Memory B cell (primary cell): ENCODE measurements at regions not wholly inside any gene's neighbourhood (a gene's known extent, or its start where the extent isn't known, plus 50 kb on each side); places are given as distances from the start of the nearest gene placed in this dataset.

Experiments
- ATAC-seq: fragments of 150-1000 bp; cut with Tn5 transposase; 2 replicates; pipeline ENCODE4 v1.10.0; 2021; ENCODE audit warnings: low read depth, mild to moderate bottlenecking, moderate library complexity
- DNase-seq, 2 donors: peaks; one replicate each; pipeline ENCODE4 v3.0.0; 2022; ENCODE audit warnings: low spot score in 2 of 2
- H3K27ac Mint-ChIP-seq: one replicate; pipeline ENCODE4 v1.8.0; 2022; ENCODE audit warnings: mild to moderate bottlenecking, moderate library complexity, mixed read lengths
- H3K27me3 Mint-ChIP-seq: one replicate; pipeline ENCODE4 v1.8.0; 2022; ENCODE audit warnings: mixed read lengths
- H3K36me3 Mint-ChIP-seq: one replicate; pipeline ENCODE4 v1.8.0; 2022; ENCODE audit warnings: mild to moderate bottlenecking, mixed read lengths
- H3K4me1 Mint-ChIP-seq: one replicate; pipeline ENCODE4 v1.8.0; 2022; ENCODE audit warnings: mixed read lengths
- H3K4me3 Mint-ChIP-seq: one replicate; pipeline ENCODE4 v1.8.0; 2022; ENCODE audit warnings: mild to moderate bottlenecking, moderate library complexity, mixed read lengths
- H3K9me3 Mint-ChIP-seq: one replicate; pipeline ENCODE4 v1.8.0; 2022; ENCODE audit warnings: mixed read lengths

DNA sequence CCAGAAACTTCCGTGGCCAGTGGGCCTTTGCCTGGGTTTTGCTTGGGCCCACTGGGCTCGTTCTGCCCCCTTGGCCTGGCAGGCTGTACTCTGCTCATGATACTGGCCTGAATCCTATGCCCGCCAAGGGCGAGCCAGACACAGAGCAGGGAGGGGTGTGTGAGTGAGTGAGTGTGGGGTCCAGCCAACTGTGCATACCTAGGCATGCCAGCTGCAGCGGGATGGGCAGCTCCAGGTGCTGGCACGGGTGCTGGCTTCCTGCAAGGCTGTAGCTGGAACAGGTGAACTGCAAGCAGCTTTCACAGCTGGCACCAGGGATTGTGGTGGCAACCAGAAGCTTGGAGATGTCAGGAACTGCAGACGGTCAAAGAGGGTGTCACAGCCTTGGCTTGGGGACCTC, 1276.4 kb downstream of the SLC16A7 start:
- Mint-ChIP-seq H3K27me3 (no peaks in the 10 kb centered on the region), H3K27ac (no peak overlapping the region), H3K4me1 (no peaks in the 10 kb centered on the region), H3K9me3 (peaks cover 5% of the 10 kb centered on the region), H3K36me3 (no peaks in the 10 kb centered on the region), H3K4me3 (no peak overlapping the region)
- DNase-seq: no peak
- ATAC-seq: no peak

DNA sequence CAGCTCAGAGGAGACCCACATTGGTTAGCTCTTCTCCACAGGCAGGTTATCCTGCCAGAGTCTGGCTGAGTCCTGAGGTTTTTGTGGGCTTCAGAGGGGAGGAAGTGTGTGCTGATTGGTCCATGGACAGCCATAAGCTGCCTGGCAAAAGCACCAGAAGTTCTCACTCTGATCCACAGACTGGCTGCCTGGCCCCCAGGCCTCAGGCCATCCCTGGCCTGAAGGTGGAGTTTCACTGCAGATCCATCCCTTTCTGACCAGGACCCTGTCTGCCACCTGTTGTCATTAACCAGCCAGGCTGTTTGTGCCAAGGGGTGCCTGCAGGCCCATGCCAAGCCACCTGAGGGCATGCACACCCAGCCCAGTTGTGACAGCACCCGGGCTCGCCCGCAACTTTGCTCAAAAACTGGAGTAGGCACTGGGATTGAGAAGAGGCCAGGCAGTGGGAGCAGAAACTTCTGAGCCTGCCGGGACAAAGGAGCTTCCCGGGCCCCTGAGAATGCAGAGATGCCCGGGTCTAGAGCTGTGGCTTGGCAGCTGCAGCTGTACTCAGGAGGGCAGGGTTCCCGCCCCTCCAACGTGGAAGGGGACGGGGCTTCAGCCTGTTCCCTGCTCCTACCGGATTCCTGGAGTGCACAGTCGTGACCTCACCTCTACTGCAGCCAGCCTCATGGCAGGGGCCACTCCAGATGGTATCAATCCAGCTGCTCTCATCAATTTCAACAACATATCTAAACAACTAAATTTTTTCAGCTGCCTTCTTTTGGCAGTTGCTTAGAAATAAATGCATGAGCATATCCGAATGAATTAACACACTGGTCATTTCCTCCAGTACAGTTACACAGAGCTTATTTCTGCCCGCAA, 1277.3 kb downstream of the SLC16A7 start:
- Mint-ChIP-seq H3K27me3 (no peaks in the 10 kb centered on the region), H3K36me3 (no peaks in the 10 kb centered on the region), H3K27ac (no peak overlapping the region), H3K9me3 (peaks cover 5% of the 10 kb centered on the region), H3K4me3 (no peak overlapping the region), H3K4me1 (no peaks in the 10 kb centered on the region)
- DNase-seq: no peak
- no peak for ATAC-seq

DNA sequence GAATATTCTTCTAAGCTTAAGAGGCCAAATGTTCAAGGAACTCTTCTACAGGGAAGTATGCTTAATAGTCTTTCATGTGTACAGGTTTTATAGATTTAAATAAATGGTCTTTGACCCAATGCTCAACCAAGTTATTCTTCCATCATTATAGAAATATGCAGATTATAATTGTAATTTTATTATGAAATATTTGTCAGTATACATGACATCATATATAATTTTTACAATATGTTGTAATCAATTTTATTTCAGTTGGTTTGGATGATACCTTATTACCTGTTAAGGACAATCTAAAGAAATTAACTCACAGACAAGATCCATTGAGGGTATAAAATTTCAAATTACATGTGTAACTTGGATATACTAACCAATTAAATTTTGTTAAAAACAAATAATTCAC, 1278.3 kb downstream of the SLC16A7 start:
- Mint-ChIP-seq H3K4me3 (no peak overlapping the region), H3K4me1 (no peaks in the 10 kb centered on the region), H3K27me3 (no peaks in the 10 kb centered on the region), H3K36me3 (no peaks in the 10 kb centered on the region), H3K9me3 (peaks cover 8% of the 10 kb centered on the region), H3K27ac (no peak overlapping the region)
- DNase-seq (no peak), ATAC-seq (no peak)

DNA sequence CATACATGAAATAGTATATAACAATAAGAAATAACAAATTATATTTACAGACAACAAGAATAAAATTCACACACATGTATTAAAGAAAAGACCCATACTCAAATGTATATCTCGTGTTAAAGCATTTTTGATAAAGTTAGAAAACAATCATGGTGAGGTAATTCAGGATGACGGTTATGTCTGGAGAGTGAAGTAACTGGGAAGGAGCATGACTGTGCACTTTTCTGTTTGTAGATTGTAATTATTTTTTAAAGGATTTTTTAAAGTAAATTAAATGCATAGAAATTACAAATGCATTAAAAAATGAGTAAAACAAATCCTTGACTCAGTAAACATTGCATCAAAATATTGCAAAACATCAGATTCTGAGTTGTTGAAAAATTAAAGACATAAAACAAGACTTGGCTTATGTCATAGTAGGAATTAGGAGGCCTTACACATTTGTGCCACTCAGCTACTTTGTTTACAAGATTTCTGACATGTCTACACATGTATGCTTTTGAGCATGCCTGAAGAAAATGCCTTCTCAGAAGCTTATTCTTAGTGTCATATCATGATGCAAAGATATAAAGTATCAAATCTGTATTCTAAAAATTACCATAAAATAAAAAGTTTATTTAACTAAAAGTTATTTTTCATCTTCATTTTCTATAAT, 1325.1 kb downstream of the SLC16A7 start:
- ATAC-seq (no peak), DNase-seq (no peak)
- Mint-ChIP-seq H3K4me1 (no peaks in the 10 kb centered on the region), H3K27me3 (no peaks in the 10 kb centered on the region), H3K27ac (no peak overlapping the region), H3K9me3 (peaks cover 2% of the 10 kb centered on the region), H3K36me3 (no peaks in the 10 kb centered on the region), H3K4me3 (no peak overlapping the region)

DNA sequence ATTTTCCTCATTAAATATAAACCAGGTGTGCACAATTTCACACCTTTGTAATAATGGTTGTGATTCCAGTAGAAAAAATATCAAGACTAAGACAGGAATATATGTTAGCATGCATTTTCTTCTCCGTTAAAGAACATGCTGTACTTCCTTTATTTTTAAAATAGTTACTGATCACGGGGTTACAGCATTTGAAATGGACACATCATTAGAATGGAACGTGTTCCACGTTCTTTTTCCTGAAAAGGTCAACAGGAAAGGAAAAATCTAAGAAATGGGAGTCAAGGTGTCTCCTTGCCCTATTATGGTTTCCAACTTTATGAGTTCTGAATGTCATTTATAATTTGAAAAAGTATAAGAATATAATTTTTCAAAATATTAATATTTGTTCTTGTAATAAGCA, 1325.7 kb downstream of the SLC16A7 start:
- H3K4me1 Mint-ChIP-seq: no peaks in the 10 kb centered on the region
- no peak overlapping the region for H3K4me3 Mint-ChIP-seq
- no peaks in the 10 kb centered on the region for H3K36me3 Mint-ChIP-seq
- H3K27ac Mint-ChIP-seq: no peak overlapping the region
- no peak for DNase-seq
- no peaks in the 10 kb centered on the region for H3K27me3 Mint-ChIP-seq
- peaks cover 2% of the 10 kb centered on the region for H3K9me3 Mint-ChIP-seq
- ATAC-seq: no peak

DNA sequence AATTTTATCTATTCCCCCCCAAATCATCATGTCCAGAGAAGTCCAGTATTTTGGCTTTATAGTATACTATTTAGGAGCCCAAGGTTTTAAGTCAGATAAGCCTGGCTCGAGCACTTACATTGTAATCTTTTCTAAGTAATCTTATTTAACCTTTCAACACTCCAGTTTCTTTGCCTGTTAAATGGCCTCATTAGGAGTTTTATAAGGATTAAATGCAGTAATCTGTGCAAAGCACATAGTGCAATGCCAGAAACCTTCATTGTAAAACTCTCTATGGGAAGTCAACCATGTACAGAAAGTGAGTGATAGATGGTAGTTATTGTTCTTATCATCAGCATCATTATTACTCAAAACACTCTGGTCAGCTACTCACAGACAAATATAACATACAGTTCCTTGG, 1330.4 kb downstream of the SLC16A7 start:
- Mint-ChIP-seq H3K4me1 (no peaks in the 10 kb centered on the region), H3K36me3 (no peaks in the 10 kb centered on the region), H3K27me3 (no peaks in the 10 kb centered on the region), H3K27ac (no peak overlapping the region), H3K4me3 (no peak overlapping the region), H3K9me3 (peaks cover 7% of the 10 kb centered on the region)
- no peak for DNase-seq
- no peak for ATAC-seq

DNA sequence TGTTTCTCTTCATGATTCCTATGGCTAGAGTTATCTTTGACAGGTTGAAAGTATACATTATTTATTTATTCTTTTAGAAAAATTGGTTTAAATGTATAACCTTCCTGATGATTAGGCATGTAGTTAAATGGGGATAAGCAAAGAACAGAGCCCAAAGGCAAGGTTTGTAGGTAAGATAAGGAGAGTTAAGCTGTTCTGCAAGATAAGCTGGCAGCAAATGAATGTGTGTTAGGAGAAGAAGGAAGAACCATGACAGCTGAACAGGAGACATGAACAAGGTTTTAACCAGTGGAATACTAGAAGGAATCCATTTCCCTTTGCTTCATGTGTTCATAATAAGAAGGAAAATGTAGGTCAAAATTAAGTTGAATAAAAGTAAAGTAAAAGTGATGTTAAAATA, 1330.1 kb upstream of the USP15 start:
- Mint-ChIP-seq H3K36me3 (no peaks in the 10 kb centered on the region), H3K27ac (no peak overlapping the region), H3K4me1 (no peaks in the 10 kb centered on the region), H3K4me3 (no peak overlapping the region), H3K27me3 (no peaks in the 10 kb centered on the region), H3K9me3 (peaks cover 10% of the 10 kb centered on the region)
- DNase-seq: no peak
- ATAC-seq: no peak

DNA sequence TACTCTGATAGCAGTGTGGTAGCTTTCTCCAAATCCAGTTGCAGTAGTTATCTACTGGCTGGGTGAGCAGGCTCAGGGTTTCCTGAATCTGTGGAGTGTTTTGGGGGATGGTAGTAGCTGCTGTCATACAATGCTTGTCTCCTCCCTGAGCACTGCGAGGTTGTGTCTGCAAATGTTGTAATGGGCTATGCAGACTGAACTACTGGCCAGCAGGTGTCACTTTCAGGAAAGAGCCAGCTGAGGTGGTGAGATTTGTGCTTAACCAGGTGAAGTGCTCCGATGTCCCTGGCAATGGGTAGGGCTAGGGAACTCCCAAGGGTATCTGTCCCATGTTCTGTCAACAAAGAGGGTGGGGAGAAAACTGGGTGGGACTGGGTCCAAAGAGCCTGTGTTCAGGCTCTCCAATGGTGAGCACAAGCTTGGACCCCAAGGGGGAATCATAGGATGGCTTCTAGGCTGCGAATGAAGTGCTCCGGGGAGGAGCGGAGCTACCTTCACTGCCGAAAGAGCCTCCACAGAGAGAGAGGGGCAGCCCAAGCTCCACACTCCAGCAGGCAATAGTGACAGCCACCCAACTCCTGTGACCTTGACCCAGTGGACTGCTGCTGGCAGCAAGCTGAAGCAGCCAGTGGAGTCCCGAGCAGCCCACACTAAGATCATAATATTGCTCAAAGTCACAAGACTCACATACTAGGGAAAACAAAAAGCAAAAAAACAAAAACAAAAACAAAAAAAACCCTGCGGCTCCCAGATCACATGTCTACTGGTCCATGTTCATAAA, 1324.0 kb upstream of the USP15 start:
- no peak for ATAC-seq

DNA sequence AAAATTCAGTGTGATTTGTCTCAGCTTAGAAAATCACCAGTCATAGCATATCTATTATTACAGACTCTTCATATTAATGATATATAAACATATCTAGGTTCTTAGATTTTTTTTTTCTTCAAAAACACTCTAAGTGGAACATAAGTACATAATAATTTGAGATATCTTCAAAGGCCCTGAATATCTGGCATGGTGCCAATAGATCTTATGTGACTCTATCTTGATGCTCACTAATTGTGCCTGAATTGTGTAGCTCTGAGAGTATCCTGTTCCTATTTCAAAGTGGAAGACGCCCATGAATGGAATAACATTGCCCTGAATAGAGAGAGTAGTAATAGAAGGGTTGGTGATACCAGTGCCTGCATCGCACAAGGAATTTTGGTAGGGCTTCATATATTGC, 1312.7 kb upstream of the USP15 start:
- DNase-seq: no peak
- no peak overlapping the region for H3K4me3 Mint-ChIP-seq
- no peak overlapping the region for H3K27ac Mint-ChIP-seq
- ATAC-seq: no peak
- no peaks in the 10 kb centered on the region for H3K4me1 Mint-ChIP-seq
- H3K9me3 Mint-ChIP-seq: peaks cover 6% of the 10 kb centered on the region
- H3K36me3 Mint-ChIP-seq: no peaks in the 10 kb centered on the region
- H3K27me3 Mint-ChIP-seq: no peaks in the 10 kb centered on the region

More for the DNA sequence above, 1324.0 kb upstream of the USP15 start:
- no peak overlapping the region for H3K27ac Mint-ChIP-seq
- H3K36me3 Mint-ChIP-seq: no peaks in the 10 kb centered on the region
- H3K4me1 Mint-ChIP-seq: no peaks in the 10 kb centered on the region
- no peaks in the 10 kb centered on the region for H3K27me3 Mint-ChIP-seq
- H3K9me3 Mint-ChIP-seq: peaks cover 9% of the 10 kb centered on the region
- H3K4me3 Mint-ChIP-seq: no peak overlapping the region
- no peak for DNase-seq

DNA sequence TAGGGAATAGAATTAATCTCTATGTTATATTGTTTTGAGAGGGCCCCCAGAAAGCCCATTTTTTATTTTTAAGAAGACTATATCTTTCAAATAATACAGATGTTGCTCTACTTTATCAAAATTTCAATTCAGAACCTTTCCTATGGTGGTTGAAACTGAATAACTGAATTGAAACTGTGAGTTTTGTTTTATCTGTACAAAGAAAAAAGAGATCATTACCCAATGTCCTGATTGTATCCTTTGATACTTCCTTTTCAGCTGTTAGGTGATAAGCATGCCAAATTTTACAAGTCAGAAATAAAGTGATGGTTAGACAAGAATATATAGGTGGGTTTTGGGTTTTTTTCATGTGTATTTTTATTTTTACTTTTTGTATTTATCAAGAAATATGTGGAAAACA, 1293.1 kb upstream of the USP15 start:
- no peak for ATAC-seq
- Mint-ChIP-seq H3K27me3 (no peaks in the 10 kb centered on the region), H3K36me3 (no peaks in the 10 kb centered on the region), H3K4me3 (no peak overlapping the region), H3K27ac (no peak overlapping the region), H3K4me1 (no peaks in the 10 kb centered on the region), H3K9me3 (peaks cover 7% of the 10 kb centered on the region)
- DNase-seq: no peak

DNA sequence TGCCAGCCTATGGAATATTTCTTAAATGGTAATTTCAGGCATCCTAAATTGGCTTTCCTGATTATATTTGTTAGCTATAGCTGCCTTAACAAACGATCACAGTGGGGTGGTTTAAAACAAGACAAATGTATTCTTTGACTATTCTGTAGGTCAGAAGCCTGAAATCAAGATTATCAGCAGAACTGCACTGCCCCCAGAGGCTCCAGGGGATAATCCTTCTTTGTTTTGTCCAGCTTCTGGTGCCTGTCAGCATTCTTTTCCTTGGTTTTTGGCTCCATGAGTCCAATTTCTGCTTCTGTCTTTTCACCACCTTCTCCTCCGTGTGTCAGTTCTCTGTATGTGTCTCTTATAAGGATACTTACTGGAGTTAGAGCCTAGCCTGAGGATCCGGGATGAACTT, 1282.2 kb upstream of the USP15 start:
- Mint-ChIP-seq H3K36me3 (no peaks in the 10 kb centered on the region), H3K4me1 (no peaks in the 10 kb centered on the region), H3K27ac (no peak overlapping the region), H3K9me3 (peaks cover 3% of the 10 kb centered on the region), H3K27me3 (no peaks in the 10 kb centered on the region), H3K4me3 (no peak overlapping the region)
- ATAC-seq: no peak
- DNase-seq: no peak

DNA sequence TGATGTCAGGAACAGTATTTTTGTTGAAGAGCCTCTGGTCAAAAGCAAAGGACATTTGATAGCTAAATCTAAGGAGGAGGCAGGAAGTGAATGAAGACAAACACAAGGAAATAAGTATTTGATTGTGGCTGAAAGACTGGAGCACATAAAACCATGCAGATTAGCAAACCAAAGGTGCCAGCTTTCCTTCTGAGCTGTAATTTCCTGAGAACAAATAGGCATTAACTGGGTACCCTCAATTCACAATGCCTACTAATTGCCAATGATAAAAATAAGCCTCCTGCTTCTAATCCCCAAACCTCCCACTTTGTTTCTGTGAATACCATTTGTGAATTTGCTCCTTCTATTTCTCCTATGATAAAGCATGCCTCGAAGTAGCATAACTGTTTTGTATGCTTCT, 1279.6 kb upstream of the USP15 start:
- Mint-ChIP-seq H3K4me3 (no peak overlapping the region), H3K4me1 (no peaks in the 10 kb centered on the region), H3K27ac (no peak overlapping the region), H3K27me3 (no peaks in the 10 kb centered on the region), H3K9me3 (peaks cover 4% of the 10 kb centered on the region), H3K36me3 (no peaks in the 10 kb centered on the region)
- ATAC-seq (no peak), DNase-seq (no peak)

DNA sequence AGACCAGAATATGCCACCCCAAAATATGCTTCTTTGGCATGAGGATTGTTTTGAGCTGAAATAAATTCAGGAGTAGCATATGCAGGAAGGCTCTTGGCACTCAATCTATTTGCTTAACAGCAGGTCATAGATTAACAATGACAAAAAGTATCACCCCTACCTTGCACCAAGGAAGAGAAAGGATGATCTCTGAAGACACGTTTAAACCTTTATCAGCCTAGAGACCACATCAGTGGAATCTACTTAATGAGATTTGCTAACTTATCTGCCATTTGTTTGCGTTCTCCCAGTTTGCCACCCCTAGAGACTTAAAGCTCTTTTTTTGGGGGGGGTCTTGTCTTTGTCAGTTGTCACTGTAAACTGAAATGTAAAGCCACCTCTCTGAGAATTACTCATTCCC, 1278.7 kb upstream of the USP15 start:
- no peaks in the 10 kb centered on the region for H3K36me3 Mint-ChIP-seq
- ATAC-seq (no peak), DNase-seq (no peak)
- no peaks in the 10 kb centered on the region for H3K4me1 Mint-ChIP-seq
- H3K27me3 Mint-ChIP-seq: no peaks in the 10 kb centered on the region
- H3K27ac Mint-ChIP-seq: no peak overlapping the region
- peaks cover 2% of the 10 kb centered on the region for H3K9me3 Mint-ChIP-seq
- no peak overlapping the region for H3K4me3 Mint-ChIP-seq

DNA sequence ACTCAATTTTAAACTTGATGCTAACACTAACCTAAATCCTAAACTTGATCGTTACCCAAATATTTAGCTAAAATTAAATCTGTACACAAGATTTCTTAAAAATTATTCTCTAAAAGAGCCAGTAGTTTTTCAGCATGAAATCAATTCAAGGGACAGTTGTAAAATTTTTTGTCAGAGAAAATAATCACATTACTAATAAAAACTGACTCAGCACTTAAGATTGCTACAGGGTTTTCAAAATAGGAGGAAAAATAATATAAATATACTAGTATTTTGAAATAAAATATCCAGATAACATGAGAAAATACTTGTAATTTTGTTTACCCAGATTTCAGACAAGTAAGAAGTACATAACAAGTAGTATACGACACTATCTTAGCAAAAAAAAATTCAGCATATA, 1268.1 kb upstream of the USP15 start:
- no peaks in the 10 kb centered on the region for H3K36me3 Mint-ChIP-seq
- no peak for ATAC-seq

More for the DNA sequence above, 1268.1 kb upstream of the USP15 start:
- Mint-ChIP-seq H3K9me3 (peaks cover 1% of the 10 kb centered on the region), H3K27me3 (no peaks in the 10 kb centered on the region), H3K4me1 (no peaks in the 10 kb centered on the region), H3K4me3 (no peak overlapping the region), H3K27ac (no peak overlapping the region)
- no peak for DNase-seq
